Tibial nerve (tissue), 4 donors: ENCODE measurements at regions not wholly inside any gene's neighbourhood (a gene's known extent, or its start where the extent isn't known, plus 50 kb on each side); places are given as distances from the start of the nearest gene placed in this dataset.

Experiments
- DNase-seq, 2 donors: peaks; one replicate each; pipeline ENCODE4 v3.0.0-alpha.2; 2019; ENCODE audit warnings: low spot score in 2 of 2
- H3K27ac ChIP-seq, 4 donors: fragments of 200-600 bp; sonication (generic) in 3 of 4; one replicate each; pipeline ENCODE4 v1.5.1; 2017 to 2019; ENCODE audit warnings: mild to moderate bottlenecking in 1 of 4
- H3K27me3 ChIP-seq, 2 donors: fragments of 200-600 bp; sonication (generic) in 1 of 2; one replicate each; pipeline versions ENCODE4 v1.5.1 to v1.6.0; 2017 to 2019
- H3K36me3 ChIP-seq, 3 donors: fragments of 200-600 bp; sonication (generic); one replicate each; pipeline ENCODE4 v1.5.1; 2018 to 2019
- H3K4me1 ChIP-seq, 4 donors: fragments of 200-600 bp; sonication (generic) in 3 of 4; one replicate each; pipeline ENCODE4 v1.5.1; 2017 to 2019
- H3K4me3 ChIP-seq, 4 donors: fragments of 200-600 bp; sonication (generic) in 3 of 4; one replicate each; pipeline ENCODE4 v1.5.1; 2017 to 2019; ENCODE audit warnings: mild to moderate bottlenecking in 1 of 4, moderate library complexity in 1 of 4
- H3K9me3 ChIP-seq, 4 donors: fragments of 200-600 bp; sonication (generic) in 3 of 4; one replicate each; pipeline ENCODE4 v1.5.1; 2017 to 2019
- CTCF ChIP-seq, 5 experiments: fragments of 200-600 bp in 3 of 5; fragments of 450-650 bp in 2 of 5; sonication (generic) in 3 of 5; IDR thresholded peaks; one replicate each; pipeline ENCODE4 v1.5.1; 2016 to 2019; ENCODE audit warnings: antibody characterized with exemption in 5 of 5, mild to moderate bottlenecking in 3 of 5, moderate library complexity in 2 of 5
- EP300 ChIP-seq, 2 donors: sonication (generic); formaldehyde crosslinking; IDR thresholded peaks; one replicate each; pipeline ENCODE4 v1.6.1; 2017; ENCODE audit warnings: antibody characterized with exemption in 2 of 2, mild to moderate bottlenecking in 1 of 2
- POLR2A ChIP-seq, 2 donors: fragments of 450-650 bp; IDR thresholded peaks; one replicate each; pipeline ENCODE4 v1.6.1; 2017; ENCODE audit warnings: antibody characterized with exemption in 2 of 2, mild to moderate bottlenecking in 2 of 2, moderate library complexity in 2 of 2
- WGBS, 2 donors: methylation state at CpG; one replicate each; pipeline ENCODE4 v1.1.5; 2018; 5-methylcytosine and 5-hydroxymethylcytosine counted together

GRCh38 chr7:67692425-67692824 lies 695.8 kb downstream of the TYW1 start:
- Histone ChIP-seq H3K4me3 (no peak overlapping the region), H3K27ac (no peak overlapping the region), H3K27me3 (no peaks in the 10 kb centered on the region), H3K9me3 (peaks cover 0 to 10% (median 0%) of the 10 kb centered on the region in 4 donors), H3K4me1 (no peaks in the 10 kb centered on the region), H3K36me3 (no peaks in the 10 kb centered on the region)
- no peak for TF ChIP-seq EP300 (IDR thresholded peaks at IDR 0.05)
- no peak for TF ChIP-seq POLR2A (IDR thresholded peaks at IDR 0.05)
- TF ChIP-seq CTCF (IDR thresholded peaks at IDR 0.05) = no peak
- DNase-seq = no peak
- WGBS, 2 donors = 39 to 45% methylated on average over 4 of the region's 4 CpGs

- Histone ChIP-seq H3K9me3 (peaks cover 0 to 5% (median 0%) of the 10 kb centered on the region in 4 donors), H3K36me3 (no peaks in the 10 kb centered on the region), H3K27me3 (no peaks in the 10 kb centered on the region), H3K4me3 (no peak overlapping the region), H3K4me1 (no peaks in the 10 kb centered on the region), H3K27ac (no peak overlapping the region)
- 88 to 94% methylated on average over 5 of the region's 5 CpGs for WGBS, 2 donors
- TF ChIP-seq EP300 (IDR thresholded peaks at IDR 0.05) (no peak), CTCF (IDR thresholded peaks at IDR 0.05) (no peak), POLR2A (IDR thresholded peaks at IDR 0.05) (no peak)
- no peak for DNase-seq
Measured at GRCh38 chr7:67696124-67696523, 699.5 kb downstream of the TYW1 start.

- 76 to 83% methylated on average over 7 of the region's 7 CpGs for WGBS, 2 donors
- no peaks in the 10 kb centered on the region for H3K36me3 ChIP-seq
Measured at GRCh38 chr7:67696878-67697277, 700.2 kb downstream of the TYW1 start.

GRCh38 chr7:67698354-67698753 lies 701.7 kb downstream of the TYW1 start:
- Histone ChIP-seq H3K36me3 (no peaks in the 10 kb centered on the region), H3K9me3 (peaks cover 0 to 6% (median 0%) of the 10 kb centered on the region in 4 donors), H3K27ac (no peak overlapping the region), H3K27me3 (no peaks in the 10 kb centered on the region), H3K4me1 (no peaks in the 10 kb centered on the region), H3K4me3 (no peak overlapping the region)
- TF ChIP-seq EP300 (IDR thresholded peaks at IDR 0.05) (no peak), CTCF (IDR thresholded peaks at IDR 0.05) (no peak), POLR2A (IDR thresholded peaks at IDR 0.05) (no peak)
- no peak for DNase-seq
- 62 to 69% methylated on average over 6 of the region's 6 CpGs for WGBS, 2 donors

More at GRCh38 chr7:67696878-67697277, 700.2 kb downstream of the TYW1 start:
- DNase-seq = no peak
- Histone ChIP-seq H3K4me1 (no peaks in the 10 kb centered on the region), H3K4me3 (no peak overlapping the region), H3K27ac (no peak overlapping the region), H3K9me3 (peaks cover 0 to 6% (median 0%) of the 10 kb centered on the region in 4 donors), H3K27me3 (no peaks in the 10 kb centered on the region)
- TF ChIP-seq EP300 (IDR thresholded peaks at IDR 0.05) (no peak), CTCF (IDR thresholded peaks at IDR 0.05) (no peak), POLR2A (IDR thresholded peaks at IDR 0.05) (no peak)

- no peak for TF ChIP-seq CTCF (IDR thresholded peaks at IDR 0.05)
- no peak for TF ChIP-seq POLR2A (IDR thresholded peaks at IDR 0.05)
- no peak for TF ChIP-seq EP300 (IDR thresholded peaks at IDR 0.05)
Measured at GRCh38 chr7:67705850-67706249, 709.2 kb downstream of the TYW1 start.

More at GRCh38 chr7:67705850-67706249, 709.2 kb downstream of the TYW1 start:
- Histone ChIP-seq H3K4me1 (no peaks in the 10 kb centered on the region), H3K27me3 (no peaks in the 10 kb centered on the region), H3K36me3 (no peaks in the 10 kb centered on the region), H3K9me3 (peaks cover 0 to 31% (median 0%) of the 10 kb centered on the region in 4 donors), H3K27ac (no peak overlapping the region), H3K4me3 (no peak overlapping the region)
- no peak for DNase-seq
- WGBS, 2 donors = 60 to 73% methylated on average over 2 of the region's 2 CpGs
